Epidermal melanocyte (primary cell): ENCODE measurements at regions not wholly inside any gene's neighbourhood (a gene's known extent, or its start where the extent isn't known, plus 50 kb on each side); places are given as distances from the start of the nearest gene placed in this dataset.

Experiments
- DNase-seq: peaks from one replicate; pipeline ENCODE4 v3.0.0; 2011; ENCODE audit warnings: low spot score; ENCODE audit not compliant: insufficient read length

- DNase-seq: no peak
Observed at GRCh38 chr10:90399782-90400181, 458.1 kb downstream of the HTR7 start.

- DNase-seq: no peak
Observed at GRCh38 chr10:90403211-90404000, 454.4 kb downstream of the HTR7 start.

- DNase-seq: no peak
Observed at GRCh38 chr10:90407131-90407530, 450.7 kb downstream of the HTR7 start.

GRCh38 chr10:90407851-90408250 is 450.0 kb downstream of the HTR7 start:
- DNase-seq: no peak

GRCh38 chr10:90412582-90412981 is 445.3 kb downstream of the HTR7 start:
- no peak for DNase-seq

GRCh38 chr10:90413196-90413595 is 444.6 kb downstream of the HTR7 start:
- no peak for DNase-seq

GRCh38 chr10:90414926-90415325 is 442.9 kb downstream of the HTR7 start:
- DNase-seq: no peak

- DNase-seq: no peak
Observed at GRCh38 chr10:90417029-90417428, 440.8 kb downstream of the HTR7 start.

GRCh38 chr10:90417476-90418210 is 440.2 kb downstream of the HTR7 start:
- no peak for DNase-seq

GRCh38 chr10:90418869-90419652 is 438.8 kb downstream of the HTR7 start:
- no peak for DNase-seq

GRCh38 chr10:90420637-90421318 is 437.1 kb downstream of the HTR7 start:
- DNase-seq: no peak

- DNase-seq: no peak
Observed at GRCh38 chr10:90421874-90422273, 436.0 kb downstream of the HTR7 start.

GRCh38 chr10:90424730-90425129 is 433.1 kb downstream of the HTR7 start:
- DNase-seq: no peak

GRCh38 chr10:90430186-90430585 is 427.7 kb downstream of the HTR7 start:
- DNase-seq: no peak

GRCh38 chr10:90432866-90433265 is 425.0 kb downstream of the HTR7 start:
- no peak for DNase-seq

- no peak for DNase-seq
Observed at GRCh38 chr10:90435296-90435695, 422.5 kb downstream of the HTR7 start.

- no peak for DNase-seq
Observed at GRCh38 chr10:90437452-90437851, 420.4 kb downstream of the HTR7 start.

GRCh38 chr10:90440870-90441269 is 417.0 kb downstream of the HTR7 start:
- DNase-seq: no peak

- no peak for DNase-seq
Observed at GRCh38 chr10:90443342-90443741, 414.5 kb downstream of the HTR7 start.

- no peak for DNase-seq
Observed at GRCh38 chr10:90447831-90448230, 410.0 kb downstream of the HTR7 start.

- DNase-seq: no peak
Observed at GRCh38 chr10:90450797-90451196, 407.0 kb downstream of the HTR7 start.
